Choroid plexus epithelial cell (primary cell): ENCODE measurements at regions not wholly inside any gene's neighbourhood (a gene's known extent, or its start where the extent isn't known, plus 50 kb on each side); places are given as distances from the start of the nearest gene placed in this dataset.

Experiments used
- DNase-seq: peaks from one replicate; pipeline ENCODE4 v3.0.0-alpha.2; 2010; ENCODE audit warnings: low read depth
- H3K4me3 ChIP-seq: 2 replicates; pipeline ENCODE4 v1.5.1; 2011; ENCODE audit warnings: low read depth, mild to moderate bottlenecking, control low read depth, low read length, moderate library complexity
- TF ChIP-seq, protein P1 (sequence below): conservative IDR thresholded peaks from 2 replicates; pipeline ENCODE4 v1.5.1; 2011; ENCODE audit warnings: low read depth, mild to moderate bottlenecking, control low read depth, inconsistent platforms, low read length, moderate library complexity

DNA sequence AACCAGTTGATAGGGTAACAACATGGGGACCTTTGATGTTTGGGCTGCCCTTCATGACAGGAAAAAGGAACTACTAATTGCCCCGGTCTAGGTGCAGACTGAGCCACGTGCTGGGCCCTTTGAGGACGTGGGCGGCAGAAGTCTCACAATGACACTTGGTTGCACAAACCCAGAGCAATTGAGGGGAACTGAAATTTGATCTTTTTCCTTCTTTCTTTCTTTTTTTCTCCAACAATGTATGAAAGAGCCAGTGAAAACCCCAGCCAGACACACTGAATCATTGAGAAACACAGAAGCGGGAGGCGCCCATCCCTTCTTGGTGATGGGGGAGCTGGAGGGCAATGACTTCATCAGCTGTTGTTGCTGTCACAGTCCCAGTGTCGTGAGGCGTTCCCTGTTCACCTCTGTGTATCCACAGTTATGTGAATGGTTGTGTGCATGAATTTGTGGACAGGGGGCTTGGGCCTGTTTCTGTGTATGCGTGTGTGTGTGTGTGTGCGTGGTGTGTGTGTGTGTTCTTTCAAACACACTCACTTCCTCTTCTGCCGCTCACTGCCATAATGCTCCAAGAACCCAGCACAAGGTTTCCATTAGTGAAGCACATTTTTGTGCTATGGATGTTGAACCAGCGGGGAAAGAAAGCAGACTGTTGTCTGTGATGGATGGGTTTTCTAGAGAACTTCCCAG is 137.5 kb upstream of the CCND2 start:
- TF ChIP-seq, protein P1, sequence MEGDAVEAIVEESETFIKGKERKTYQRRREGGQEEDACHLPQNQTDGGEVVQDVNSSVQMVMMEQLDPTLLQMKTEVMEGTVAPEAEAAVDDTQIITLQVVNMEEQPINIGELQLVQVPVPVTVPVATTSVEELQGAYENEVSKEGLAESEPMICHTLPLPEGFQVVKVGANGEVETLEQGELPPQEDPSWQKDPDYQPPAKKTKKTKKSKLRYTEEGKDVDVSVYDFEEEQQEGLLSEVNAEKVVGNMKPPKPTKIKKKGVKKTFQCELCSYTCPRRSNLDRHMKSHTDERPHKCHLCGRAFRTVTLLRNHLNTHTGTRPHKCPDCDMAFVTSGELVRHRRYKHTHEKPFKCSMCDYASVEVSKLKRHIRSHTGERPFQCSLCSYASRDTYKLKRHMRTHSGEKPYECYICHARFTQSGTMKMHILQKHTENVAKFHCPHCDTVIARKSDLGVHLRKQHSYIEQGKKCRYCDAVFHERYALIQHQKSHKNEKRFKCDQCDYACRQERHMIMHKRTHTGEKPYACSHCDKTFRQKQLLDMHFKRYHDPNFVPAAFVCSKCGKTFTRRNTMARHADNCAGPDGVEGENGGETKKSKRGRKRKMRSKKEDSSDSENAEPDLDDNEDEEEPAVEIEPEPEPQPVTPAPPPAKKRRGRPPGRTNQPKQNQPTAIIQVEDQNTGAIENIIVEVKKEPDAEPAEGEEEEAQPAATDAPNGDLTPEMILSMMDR: no peak
- no peak overlapping the region for H3K4me3 ChIP-seq
- DNase-seq: peak; percentile 13

DNA sequence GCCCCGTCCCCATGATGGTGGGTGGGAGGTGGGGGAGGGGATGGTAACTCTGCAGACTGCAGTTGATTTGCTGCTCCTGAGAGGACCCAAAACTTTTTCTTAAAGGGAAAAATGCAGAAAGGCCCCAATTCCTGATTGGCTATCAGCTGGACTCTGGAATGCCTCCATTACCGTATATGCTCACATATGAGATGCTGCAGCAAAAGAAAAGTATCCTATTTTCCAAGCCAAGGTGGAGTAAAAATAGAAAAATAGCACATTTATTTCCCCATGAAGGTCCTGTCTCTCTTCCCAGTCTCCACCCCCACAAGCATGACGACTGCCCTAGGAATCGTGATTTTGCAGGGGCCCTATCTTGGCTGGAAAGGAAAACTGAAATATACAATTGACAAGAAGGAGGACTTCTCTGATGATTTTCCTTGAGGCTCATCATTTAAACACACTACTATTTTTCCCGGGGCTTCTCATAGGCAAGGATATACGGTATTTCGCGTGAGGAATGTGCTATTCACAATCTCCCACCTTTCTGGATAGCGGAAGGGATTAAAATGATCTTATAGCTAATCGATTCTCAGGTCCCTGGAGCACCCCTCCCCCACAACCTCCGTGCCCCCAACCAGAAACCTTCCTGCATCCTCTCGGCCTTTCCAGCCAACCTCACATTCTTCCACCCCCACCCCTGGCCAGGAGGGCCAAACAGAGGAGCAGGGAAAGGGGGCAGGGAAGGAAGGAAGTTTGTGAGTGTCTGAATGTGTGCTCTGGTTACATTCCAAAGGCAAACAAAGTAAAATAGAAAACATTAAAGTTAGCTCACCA is 138.9 kb upstream of the CCND2 start:
- TF ChIP-seq, protein P1: no peak
- no peak overlapping the region for H3K4me3 ChIP-seq
- no peak for DNase-seq

DNA sequence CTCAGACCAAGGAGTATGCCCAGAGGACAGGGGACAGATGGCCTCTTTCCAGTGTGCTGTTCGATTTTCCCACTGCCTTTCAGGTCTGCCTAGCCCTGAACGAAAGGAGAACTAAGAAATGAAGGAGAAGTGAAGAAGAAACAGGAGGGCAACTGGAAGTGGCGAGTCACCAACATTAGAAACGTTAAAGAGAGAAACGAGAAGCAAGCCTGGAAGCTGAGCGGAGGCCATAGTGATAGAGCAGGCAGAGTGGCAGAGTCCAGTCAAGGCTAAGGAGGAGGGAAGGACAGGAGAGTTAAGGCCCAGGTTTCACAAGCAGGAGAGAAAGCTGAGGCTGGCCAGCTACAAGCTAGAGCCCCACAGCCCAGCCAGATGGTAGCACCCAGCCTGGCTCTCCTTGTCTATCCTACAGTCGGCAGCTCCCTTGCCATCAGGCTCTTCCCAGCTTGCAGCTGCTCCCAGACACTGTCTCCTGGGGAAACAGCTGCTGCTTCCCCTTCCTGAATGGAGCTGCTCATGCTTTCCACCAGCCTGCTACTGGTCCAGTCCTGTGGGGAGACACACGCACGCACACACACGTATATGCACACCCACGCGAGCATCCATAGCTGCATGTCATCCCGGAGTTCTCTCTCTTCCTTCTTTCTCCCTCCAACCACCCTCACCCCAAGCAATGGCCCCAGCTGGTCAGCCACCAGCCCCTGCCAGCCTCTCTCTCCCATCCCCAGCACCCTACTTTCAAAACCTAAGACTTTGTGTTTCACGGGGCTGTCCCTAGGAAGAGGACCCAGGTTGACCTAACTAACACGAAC is 139.7 kb upstream of the CCND2 start:
- TF ChIP-seq, protein P1: no peak
- H3K4me3 ChIP-seq: no peak overlapping the region
- DNase-seq: no peak

DNA sequence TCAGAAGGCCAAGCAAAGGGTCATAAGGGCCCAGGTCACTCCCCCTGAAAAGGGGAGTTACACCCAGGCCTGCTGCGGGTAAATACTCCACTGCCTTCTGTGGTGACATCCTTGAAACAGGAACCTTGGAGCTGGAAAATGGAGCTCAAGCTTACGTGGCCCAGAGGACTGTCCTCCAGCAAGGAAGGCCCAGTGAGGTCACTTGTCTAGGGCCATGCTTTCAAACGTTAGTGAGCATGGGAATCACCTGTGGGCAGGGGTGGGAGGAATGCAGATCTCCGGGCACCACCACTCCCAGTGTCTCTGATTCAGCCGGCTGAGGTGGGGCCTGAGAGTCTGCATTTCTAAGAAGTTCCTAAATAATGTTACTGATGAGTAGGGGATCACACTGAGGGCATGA is 140.5 kb upstream of the CCND2 start:
- no peak for DNase-seq
- no peak overlapping the region for H3K4me3 ChIP-seq
- TF ChIP-seq, protein P1: no peak

DNA sequence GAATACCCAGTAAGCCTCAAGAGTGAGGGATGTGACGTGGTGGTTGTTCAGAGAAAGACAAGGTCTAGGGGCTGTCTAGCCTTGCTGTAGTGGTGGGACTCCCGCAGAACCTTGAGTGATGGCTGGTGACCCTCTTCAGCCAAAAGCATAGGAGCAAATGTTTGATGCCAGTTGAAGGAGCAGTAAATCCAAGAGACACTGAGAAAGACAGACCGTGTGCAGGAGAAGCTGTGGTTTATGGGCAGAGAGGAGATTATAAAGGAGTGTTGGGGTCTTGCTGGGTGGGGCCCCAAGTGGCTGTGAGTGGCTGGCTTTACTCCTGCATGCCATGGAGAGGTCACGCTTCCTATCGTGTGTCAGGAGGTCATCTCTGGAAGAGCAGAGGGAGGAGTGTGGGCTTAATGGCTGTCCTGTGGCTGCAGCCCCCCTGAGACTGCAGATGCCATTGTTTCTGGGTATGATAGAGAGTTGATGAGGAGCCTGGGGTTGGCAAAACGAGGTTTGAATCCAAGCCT is 152.0 kb upstream of the CCND2 start:
- no peak overlapping the region for H3K4me3 ChIP-seq
- TF ChIP-seq, protein P1: no peak
- DNase-seq: no peak

DNA sequence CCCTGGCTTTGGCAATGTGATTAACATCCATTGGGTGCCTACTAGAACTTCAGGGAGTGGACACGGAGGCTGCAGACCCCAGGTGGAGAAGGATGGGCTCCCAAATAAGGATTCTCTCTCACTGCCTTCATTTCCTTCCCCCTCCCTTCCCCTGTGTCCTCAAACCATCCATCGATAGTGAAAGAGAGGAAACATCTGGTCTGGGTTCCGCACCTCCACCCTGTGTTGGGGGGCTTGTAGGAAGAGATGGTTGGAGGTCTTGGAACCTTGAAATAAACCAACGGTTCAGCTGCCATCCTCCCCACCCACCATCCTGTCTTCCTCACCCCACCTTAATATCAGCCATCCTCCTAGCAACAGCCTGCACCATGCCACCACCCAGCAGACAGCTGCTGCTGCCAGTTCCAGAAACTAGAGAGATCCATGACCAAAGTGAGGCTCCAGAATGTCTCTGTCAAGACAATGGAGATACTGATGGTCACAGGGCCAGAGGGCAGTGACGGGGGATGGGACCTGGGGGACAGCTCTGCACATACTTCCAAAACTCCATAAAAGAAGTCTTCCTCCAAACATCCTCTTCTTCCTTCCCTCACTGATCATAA is 153.1 kb upstream of the CCND2 start:
- no peak for DNase-seq
- TF ChIP-seq, protein P1: no peak

More for the DNA sequence above, 153.1 kb upstream of the CCND2 start:
- H3K4me3 ChIP-seq: no peak overlapping the region
